Fibroblast of the aortic adventitia (primary cell): ENCODE measurements at regions not wholly inside any gene's neighbourhood (a gene's known extent, or its start where the extent isn't known, plus 50 kb on each side); places are given as distances from the start of the nearest gene placed in this dataset.

Experiments used
- DNase-seq: peaks from one replicate; pipeline ENCODE4 v3.0.0-alpha.2; 2010; ENCODE audit warnings: low read depth
- H3K4me3 ChIP-seq: 2 replicates; pipeline ENCODE4 v1.5.1; 2011; ENCODE audit warnings: low read depth, mild to moderate bottlenecking, control low read depth, low read length, moderate library complexity
- CTCF ChIP-seq: IDR thresholded peaks from 2 replicates; pipeline ENCODE4 v1.5.1; 2011; ENCODE audit warnings: mild to moderate bottlenecking, low read length, control low read depth, inconsistent platforms; ENCODE audit not compliant: insufficient read depth

- TF ChIP-seq CTCF = no peak
- no peak for DNase-seq
- H3K4me3 ChIP-seq = no peak overlapping the region
These were observed 309.1 kb downstream of the MATN1 start for GRCh38 chr1:30414086-30414850.

- no peak for TF ChIP-seq CTCF
- no peak for DNase-seq
These were observed 309.8 kb downstream of the MATN1 start for GRCh38 chr1:30413606-30414005.

GRCh38 chr1:30413111-30413440, 310.3 kb downstream of the MATN1 start:
- DNase-seq = no peak
- H3K4me3 ChIP-seq = no peak overlapping the region
- TF ChIP-seq CTCF = no peak

More at GRCh38 chr1:30413606-30414005, 309.8 kb downstream of the MATN1 start:
- no peak overlapping the region for H3K4me3 ChIP-seq

GRCh38 chr1:30412241-30413110, 310.9 kb downstream of the MATN1 start:
- DNase-seq = no peak
- no peak for TF ChIP-seq CTCF
- no peak overlapping the region for H3K4me3 ChIP-seq

GRCh38 chr1:30411206-30411605, 312.2 kb downstream of the MATN1 start:
- H3K4me3 ChIP-seq = no peak overlapping the region
- no peak for TF ChIP-seq CTCF
- no peak for DNase-seq

- DNase-seq = no peak
- H3K4me3 ChIP-seq = no peak overlapping the region
- no peak for TF ChIP-seq CTCF
These were observed 313.1 kb downstream of the MATN1 start for GRCh38 chr1:30410153-30410851.
